K562 (cell line): ENCODE measurements at regions not wholly inside any gene's neighbourhood (a gene's known extent, or its start where the extent isn't known, plus 50 kb on each side); places are given as distances from the start of the nearest gene placed in this dataset.

ENCODE experiments used
- ATAC-seq: fragments of 200-7000 bp; cut with Tn5 transposase; 3 replicates; pipeline ENCODE4 v1.9.1; 2020; ENCODE audit warnings: moderate library complexity
- BruUV-seq: library from RNA; stranded (reverse); fragments of 400-500 nt; replicated peaks from 2 replicates; lab custom pipeline; 2021; lab: Mats Ljungman, UMichigan
- CTCF ChIA-PET: fragments of 300-600 bp; formaldehyde crosslinking; extraction: SDS; loops from one replicate; lab custom pipeline; 2021; ENCODE audit warnings: low intra/inter-chr PET ratio; lab: Yijun Ruan, JAX
- POLR2A ChIA-PET: fragments of 300-600, 350-650 bp; sonication (Branson Sonifier 250); formaldehyde crosslinking; extraction: SDS; loops from one replicate; lab custom pipeline; 2021; ENCODE audit warnings: antibody characterized with exemption, inconsistent platforms; lab: Yijun Ruan, JAX
- DNase-seq, 4 experiments: peaks; one replicate each; pipeline versions ENCODE4 v3.0.0 to v3.0.0-alpha.2; 2011 to 2018; ENCODE audit warnings: low spot score in 3 of 4, mixed read lengths in 3 of 4; ENCODE audit errors: extremely low read depth in 1 of 4
- FAIRE-seq: peaks from 2 replicates; lab custom pipeline; 2011; peaks lifted over from hg19 to GRCh38; lab: Jason Lieb, UNC
- H2AFZ ChIP-seq: 2 replicates; pipeline ENCODE4 v1.6.0; 2011; ENCODE audit warnings: low read depth, low read length, control low read depth, inconsistent platforms
- H3K27ac ChIP-seq: fragments of 200-600 bp; 3 replicates; pipeline ENCODE4 v1.8.0; 2011; ENCODE audit warnings: low read depth, mild to moderate bottlenecking, control low read depth, inconsistent platforms, low read length, moderate library complexity, mixed read lengths; ENCODE audit errors: extremely low read depth
- H3K27me3 ChIP-seq, 2 experiments: fragments of 300-600 bp in 1 of 2; 2 replicates in 1 of 2; 3 replicates in 1 of 2; pipeline versions ENCODE4 v1.6.0 to v1.8.0; 2011; ENCODE audit warnings: inconsistent platforms in 2 of 2, low read length in 2 of 2, mild to moderate bottlenecking in 1 of 2, mixed read lengths in 1 of 2, moderate library complexity in 1 of 2; ENCODE audit not compliant: control insufficient read depth in 2 of 2, insufficient read depth in 2 of 2
- H3K36me3 ChIP-seq: fragments of 300-600 bp; 3 replicates; pipeline ENCODE4 v1.8.0; 2011; ENCODE audit warnings: mild to moderate bottlenecking, low read length, inconsistent platforms; ENCODE audit not compliant: control insufficient read depth, insufficient read depth
- H3K4me1 ChIP-seq, 2 experiments: fragments of 200-600 bp in 1 of 2; replicated peaks in 1 of 2; 2 replicates in 1 of 2; 3 replicates in 1 of 2; pipeline versions ENCODE4 v1.5.1 to v1.8.0; 2011; ENCODE audit warnings: inconsistent platforms in 2 of 2, low read length in 2 of 2, mild to moderate bottlenecking in 1 of 2, mixed read lengths in 1 of 2, moderate library complexity in 1 of 2; ENCODE audit not compliant: control insufficient read depth in 2 of 2, insufficient read depth in 2 of 2
- H3K4me2 ChIP-seq: 2 replicates; pipeline ENCODE4 v1.6.1; 2011; ENCODE audit warnings: low read length, control low read depth, inconsistent platforms, mixed read lengths; ENCODE audit not compliant: insufficient read depth
- H3K4me3 ChIP-seq: fragments of 200-600 bp; sonication (generic), shearing (Covaris generic); 2 replicates; pipeline ENCODE4 v1.5.1; 2016; ENCODE audit warnings: control low read depth, inconsistent platforms
- H3K79me2 ChIP-seq: fragments of 200-600 bp; 3 replicates; pipeline ENCODE4 v1.8.0; 2011; ENCODE audit warnings: low read length, inconsistent platforms; ENCODE audit not compliant: control insufficient read depth, insufficient read depth
- H3K9ac ChIP-seq, 2 experiments: 2 replicates each; pipeline versions ENCODE4 v1.6.0 to v1.6.1; 2011; ENCODE audit warnings: low read depth in 2 of 2, low read length in 2 of 2, control low read depth in 1 of 2, inconsistent platforms in 1 of 2, mild to moderate bottlenecking in 1 of 2, mixed read lengths in 1 of 2; ENCODE audit not compliant: insufficient read depth in 1 of 2
- H3K9me1 ChIP-seq: one replicate; pipeline ENCODE4 v1.6.0; 2011; ENCODE audit warnings: inconsistent platforms, mild to moderate bottlenecking, low read length, moderate library complexity; ENCODE audit not compliant: control insufficient read depth, insufficient read depth
- H3K9me3 ChIP-seq: replicated peaks from 2 replicates; pipeline ENCODE4 v1.5.1; 2011; ENCODE audit warnings: low read depth, low read length, inconsistent platforms; ENCODE audit not compliant: control insufficient read depth, insufficient read depth
- H4K20me1 ChIP-seq: replicated peaks from 2 replicates; pipeline ENCODE4 v1.6.1; 2011; ENCODE audit warnings: low read length, inconsistent platforms, mixed read lengths; ENCODE audit not compliant: control insufficient read depth, insufficient read depth
- CBX3 ChIP-seq, 2 experiments: IDR thresholded peaks; 1 replicate in 1 of 2; 2 replicates in 1 of 2; pipeline ENCODE4 v1.6.1; 2012; ENCODE audit warnings: inconsistent platforms in 2 of 2, low read length in 2 of 2, borderline replicate concordance in 1 of 2, control low read depth in 1 of 2
- CTBP1 ChIP-seq: fragments of 450-650 bp; IDR thresholded peaks from 2 replicates; pipeline ENCODE4 v1.6.1; 2016; ENCODE audit warnings: borderline replicate concordance
- EHMT2 ChIP-seq: fragments of 450-650 bp; IDR thresholded peaks from 2 replicates; pipeline ENCODE4 v1.6.1; 2018; ENCODE audit warnings: antibody characterized with exemption
- KDM1A ChIP-seq, 2 experiments: fragments of 450-650 bp; IDR thresholded peaks; 2 replicates each; pipeline ENCODE4 v1.6.1; 2016; ENCODE audit warnings: mild to moderate bottlenecking in 2 of 2
- NFIC ChIP-seq: fragments of 450-650 bp; IDR thresholded peaks from 2 replicates; pipeline ENCODE4 v1.6.1; 2017; ENCODE audit warnings: mild to moderate bottlenecking, inconsistent platforms
- NFIX ChIP-seq: fragments of 250-450 bp; sonication (Bioruptor Pico); IDR thresholded peaks from 2 replicates; pipeline ENCODE4 v1.4.0; 2020; ENCODE audit warnings: low read depth, mild to moderate bottlenecking, moderate library complexity
- RBM15 ChIP-seq: fragments of 200-400 bp; formaldehyde crosslinking; IDR thresholded peaks from 2 replicates; pipeline ENCODE4 v1.6.1; 2018; ENCODE audit warnings: mild to moderate bottlenecking, low read length, moderate library complexity; ENCODE audit not compliant: insufficient read depth
- SMARCA5 ChIP-seq: fragments of 450-650 bp; IDR thresholded peaks from 2 replicates; pipeline ENCODE4 v1.6.1; 2016
- TFAM ChIP-seq: fragments of 250-450 bp; sonication (Bioruptor Pico); conservative IDR thresholded peaks from 2 replicates; pipeline ENCODE4 v1.5.0; 2021; ENCODE audit warnings: mild to moderate bottlenecking, moderate library complexity
- WGBS: fragments of 100-300 bp; shearing (Covaris generic); methylation state at CpG from one replicate; pipeline ENCODE4 v1.1.6; 2016; ENCODE audit warnings: low coverage, mixed read lengths; ENCODE audit not compliant: insufficient coverage; ENCODE audit errors: missing lambda C conversion rate; 5-methylcytosine and 5-hydroxymethylcytosine counted together
- in situ Hi-C: fragments of 300-500 bp; cut with MboI; formaldehyde crosslinking; loops from 4 replicates; pipeline ENCODE4 v1.15.0; 2018; ENCODE audit warnings: inconsistent platforms, mixed read lengths
- intact Hi-C: fragments of 100-400 bp; cut with micrococcal nuclease; formaldehyde crosslinking; loops from 2 replicates; pipeline ENCODE4 v1.14.2; 2022
- TF ChIP-seq, protein P1 (sequence below), 2 experiments: fragments of 450-650 bp; IDR thresholded peaks; 2 replicates each; pipeline ENCODE4 v1.6.1; 2016; ENCODE audit warnings: mild to moderate bottlenecking in 2 of 2, borderline replicate concordance in 1 of 2, low read depth in 1 of 2, moderate library complexity in 1 of 2

DNA sequence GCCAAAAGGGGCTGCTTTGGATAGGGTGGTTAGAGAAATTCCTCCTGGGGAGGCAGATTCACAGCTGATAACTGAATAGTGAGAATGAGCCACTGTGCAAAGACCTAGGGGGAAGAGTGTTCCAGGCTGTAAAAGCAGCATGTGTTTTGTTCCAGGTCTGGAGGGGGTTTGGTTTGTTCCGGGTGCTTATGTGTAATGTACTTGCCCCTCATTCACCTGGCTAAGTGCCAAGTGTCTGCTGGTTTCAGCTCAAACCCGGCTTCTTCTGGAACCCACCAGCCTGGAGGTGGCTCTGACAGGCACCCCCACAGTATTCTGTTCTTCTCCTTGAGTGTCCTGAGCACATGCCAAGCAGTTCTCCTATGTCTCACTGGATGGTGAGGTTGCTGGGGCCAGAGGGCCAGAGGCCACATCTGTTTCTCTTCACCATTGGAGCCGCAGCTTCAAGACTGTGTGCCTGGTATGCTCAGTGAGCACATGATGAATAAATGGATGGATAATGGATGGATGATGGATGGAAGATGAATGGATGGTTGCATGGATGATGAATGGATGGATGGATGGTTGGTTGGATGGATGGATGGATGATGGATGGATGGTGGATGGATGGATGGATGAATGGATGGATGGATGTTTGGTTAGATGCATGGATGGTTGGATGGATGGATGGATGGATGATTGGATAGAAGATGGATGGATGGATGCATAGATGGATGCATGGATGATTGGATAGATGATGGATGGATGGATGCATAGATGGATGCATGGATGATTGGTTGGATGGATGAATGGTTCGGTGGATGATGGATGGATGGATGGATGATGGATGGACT, 227.6 kb downstream of the BMP7 start:
- in situ Hi-C loops (no loop called here), intact Hi-C loops (no loop called here)
- POLR2A ChIA-PET = interaction anchor here (0.6 kb wide), 1 partner anchor 16 kb away, joined by 3 read pairs; no protein-coding TSS in a partner anchor
- no peak for DNase-seq
- CTCF ChIA-PET = no interaction called here
- Histone ChIP-seq H3K4me3 (no peak overlapping the region), H3K4me2 (no peak overlapping the region), H3K9me3 (no peaks in the 10 kb centered on the region), H3K9ac (no peak overlapping the region), H3K79me2 (no peaks in the 10 kb centered on the region), H4K20me1 (no peaks in the 10 kb centered on the region), H3K27me3 (peaks cover 3 to 19% of the 10 kb centered on the region in 2 experiments; a peak in 3 of 5 replicates), H3K4me1 (no peaks in the 10 kb centered on the region), H3K9me1 (no peaks in the 10 kb centered on the region), H3K27ac (no peak overlapping the region), H3K36me3 (no peaks in the 10 kb centered on the region), H2AFZ (no peak overlapping the region)
- 0% methylated on average over 4 of the region's 4 CpGs for WGBS
- no peak for FAIRE-seq
- BruUV-seq = no TSS peak
- ATAC-seq = no peak
- no peak for TF ChIP-seq SMARCA5
- TF ChIP-seq RBM15 = no peak
- TF ChIP-seq NFIX (CRISPR knock-in tag) = 0 out of 2 replicates have a peak, but pooled peaks have one; percentile 14
- no peak for TF ChIP-seq CBX3 (IDR thresholded peaks at IDR 0.05; ENCODE audit: borderline replicate concordance in 1 of 2, low read length in 2 of 2)
- TF ChIP-seq KDM1A (IDR thresholded peaks at IDR 0.05) = 0 out of 4 replicates have a peak, but pooled peaks of 1 of the 2 experiments have one; percentile 13
- TF ChIP-seq TFAM = no peak
- peak; percentile 56; the same call in 1 of the 2 replicates for TF ChIP-seq CTBP1
- TF ChIP-seq, protein P1, sequence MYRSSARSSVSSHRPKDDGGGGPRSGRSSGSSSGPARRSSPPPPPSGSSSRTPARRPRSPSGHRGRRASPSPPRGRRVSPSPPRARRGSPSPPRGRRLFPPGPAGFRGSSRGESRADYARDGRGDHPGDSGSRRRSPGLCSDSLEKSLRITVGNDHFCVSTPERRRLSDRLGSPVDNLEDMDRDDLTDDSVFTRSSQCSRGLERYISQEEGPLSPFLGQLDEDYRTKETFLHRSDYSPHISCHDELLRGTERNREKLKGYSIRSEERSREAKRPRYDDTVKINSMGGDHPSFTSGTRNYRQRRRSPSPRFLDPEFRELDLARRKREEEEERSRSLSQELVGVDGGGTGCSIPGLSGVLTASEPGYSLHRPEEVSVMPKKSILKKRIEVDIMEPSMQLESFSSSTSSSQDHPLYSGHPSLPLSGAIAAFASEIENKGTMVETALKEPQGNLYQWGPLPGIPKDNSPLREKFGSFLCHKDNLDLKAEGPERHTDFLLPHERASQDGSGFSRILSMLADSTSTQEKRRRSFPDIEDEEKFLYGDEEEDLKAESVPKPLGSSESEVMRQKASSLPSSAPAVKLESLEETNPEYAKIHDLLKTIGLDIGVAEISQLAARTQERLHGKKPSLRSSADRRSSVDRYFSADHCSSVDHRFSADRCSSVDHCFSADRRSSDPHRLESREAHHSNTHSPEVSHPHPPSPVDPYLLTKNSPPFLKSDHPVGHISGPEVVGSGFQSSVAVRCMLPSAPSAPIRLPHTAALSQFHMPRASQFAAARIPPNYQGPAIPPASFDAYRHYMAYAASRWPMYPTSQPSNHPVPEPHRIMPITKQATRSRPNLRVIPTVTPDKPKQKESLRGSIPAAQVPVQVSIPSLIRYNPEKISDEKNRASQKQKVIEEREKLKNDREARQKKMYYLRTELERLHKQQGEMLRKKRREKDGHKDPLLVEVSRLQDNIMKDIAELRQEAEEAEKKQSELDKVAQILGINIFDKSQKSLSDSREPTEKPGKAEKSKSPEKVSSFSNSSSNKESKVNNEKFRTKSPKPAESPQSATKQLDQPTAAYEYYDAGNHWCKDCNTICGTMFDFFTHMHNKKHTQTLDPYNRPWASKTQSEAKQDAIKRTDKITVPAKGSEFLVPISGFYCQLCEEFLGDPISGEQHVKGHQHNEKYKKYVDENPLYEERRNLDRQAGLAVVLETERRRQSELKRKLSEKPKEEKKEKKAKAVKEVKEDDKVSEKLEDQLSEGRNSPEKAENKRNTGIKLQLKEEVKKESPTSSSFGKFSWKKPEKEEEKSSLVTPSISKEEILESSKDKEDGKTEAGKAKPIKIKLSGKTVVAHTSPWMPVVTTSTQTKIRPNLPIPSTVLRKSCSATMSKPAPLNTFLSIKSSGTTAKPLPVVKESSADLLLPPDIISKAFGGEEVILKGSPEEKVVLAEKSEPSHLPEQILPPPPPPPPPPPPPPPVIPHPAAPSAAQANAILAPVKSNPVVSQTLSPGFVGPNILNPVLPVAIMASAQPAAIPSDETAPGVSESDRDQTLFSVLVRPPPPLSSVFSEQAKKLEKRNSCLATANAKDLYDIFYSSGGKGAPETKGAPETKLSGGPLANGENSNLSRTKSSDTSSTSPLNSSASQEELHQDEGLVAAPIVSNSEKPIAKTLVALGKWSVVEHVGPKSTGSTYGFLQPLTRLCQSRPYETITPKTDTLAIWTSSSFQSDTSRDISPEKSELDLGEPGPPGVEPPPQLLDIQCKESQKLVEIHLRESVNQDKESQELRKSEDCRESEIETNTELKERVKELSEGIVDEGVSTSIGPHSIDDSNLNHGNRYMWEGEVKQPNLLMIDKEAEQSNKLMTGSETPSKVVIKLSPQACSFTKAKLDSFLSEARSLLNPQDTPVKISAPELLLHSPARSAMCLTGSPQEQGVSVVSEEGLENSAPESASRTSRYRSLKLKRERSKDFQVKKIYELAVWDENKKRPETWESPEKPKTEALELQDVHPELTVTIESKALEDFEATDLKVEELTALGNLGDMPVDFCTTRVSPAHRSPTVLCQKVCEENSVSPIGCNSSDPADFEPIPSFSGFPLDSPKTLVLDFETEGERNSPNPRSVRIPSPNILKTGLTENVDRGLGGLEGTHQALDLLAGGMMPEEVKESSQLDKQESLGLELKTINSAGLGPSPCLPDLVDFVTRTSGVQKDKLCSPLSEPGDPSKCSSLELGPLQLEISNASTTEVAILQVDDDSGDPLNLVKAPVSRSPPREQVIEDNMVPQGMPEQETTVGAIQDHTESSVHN (IDR thresholded peaks at IDR 0.05; ENCODE audit: borderline replicate concordance in 1 of 2, low read depth in 1 of 2) = no peak
- TF ChIP-seq EHMT2 = 0 out of 2 replicates have a peak, but pooled peaks have one; percentile 27
- TF ChIP-seq NFIC = peak; percentile 58
